Body of pancreas (tissue), 4 donors: ENCODE measurements at regions not wholly inside any gene's neighbourhood (a gene's known extent, or its start where the extent isn't known, plus 50 kb on each side); places are given as distances from the start of the nearest gene placed in this dataset.
A peak's percentile ranks its signal among the peaks of the same experiment; 100 is the strongest.

Source experiments
- CTCF ChIP-seq, 7 experiments: fragments of 450-650 bp in 4 of 7; fragments of 200-600 bp in 3 of 7; sonication (generic) in 3 of 7; IDR thresholded peaks; one replicate each; pipeline ENCODE4 v1.5.1; 2016 to 2019; ENCODE audit warnings: antibody characterized with exemption in 7 of 7
- POLR2A ChIP-seq, 3 donors: fragments of 450-650 bp; IDR thresholded peaks; one replicate each; pipeline ENCODE4 v1.6.1; 2016; ENCODE audit warnings: antibody characterized with exemption in 3 of 3, mild to moderate bottlenecking in 2 of 3

DNA sequence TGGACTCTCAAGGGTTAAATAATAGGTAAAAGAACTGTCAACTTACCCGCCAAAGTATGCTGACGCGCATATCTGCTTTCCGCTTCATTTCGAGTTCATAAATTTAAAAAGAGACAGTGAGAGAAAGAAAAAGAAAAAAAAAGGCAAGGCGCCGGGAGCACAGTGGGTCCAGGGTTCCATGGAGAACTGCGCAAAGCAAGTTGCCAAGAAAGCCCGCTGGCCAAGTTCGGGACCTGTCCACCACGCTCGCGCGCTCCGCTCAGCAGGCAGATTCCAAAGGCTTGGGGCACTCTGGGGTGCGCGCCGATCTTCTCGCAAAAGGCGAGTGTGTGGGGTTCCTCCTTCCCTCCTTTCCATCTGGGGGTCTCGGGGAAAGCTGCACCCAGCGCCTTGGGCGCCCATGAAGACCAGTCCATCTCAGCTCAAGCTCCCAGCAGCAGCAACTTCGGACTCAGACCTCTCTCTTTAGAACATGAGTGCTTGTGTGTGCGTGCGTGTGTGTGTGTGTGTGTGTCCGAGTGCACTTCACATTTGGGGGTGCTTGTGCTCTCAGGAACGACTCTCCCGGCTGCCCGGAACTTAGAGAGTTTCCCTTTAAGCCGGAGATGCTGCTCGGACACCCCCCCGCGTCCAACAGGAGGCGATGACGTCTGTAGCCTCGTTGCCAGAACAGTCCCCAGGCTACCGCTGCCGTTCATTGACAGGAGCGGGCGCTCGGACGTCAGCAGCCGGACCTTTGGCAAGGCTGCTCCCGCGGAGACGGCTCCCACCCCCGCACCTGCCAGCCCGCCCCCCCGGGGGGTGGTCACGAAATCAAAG, 180.0 kb downstream of the TBXT start:
- TF ChIP-seq CTCF (IDR thresholded peaks at IDR 0.05) (no peak), POLR2A (IDR thresholded peaks at IDR 0.05) (peak in 1 of 3 donors; percentile 43)
